Activated CD8-positive, alpha-beta memory T cell treated with anti-CD3 and anti-CD28 coated beads, Interleukin-2, amount 50 U/mL, for 48 hours (primary cell): ENCODE measurements at regions not wholly inside any gene's neighbourhood (a gene's known extent, or its start where the extent isn't known, plus 50 kb on each side); places are given as distances from the start of the nearest gene placed in this dataset.

Experiments used
- DNase-seq: peaks from one replicate; pipeline ENCODE4 v3.0.0-alpha.2; 2020

DNA sequence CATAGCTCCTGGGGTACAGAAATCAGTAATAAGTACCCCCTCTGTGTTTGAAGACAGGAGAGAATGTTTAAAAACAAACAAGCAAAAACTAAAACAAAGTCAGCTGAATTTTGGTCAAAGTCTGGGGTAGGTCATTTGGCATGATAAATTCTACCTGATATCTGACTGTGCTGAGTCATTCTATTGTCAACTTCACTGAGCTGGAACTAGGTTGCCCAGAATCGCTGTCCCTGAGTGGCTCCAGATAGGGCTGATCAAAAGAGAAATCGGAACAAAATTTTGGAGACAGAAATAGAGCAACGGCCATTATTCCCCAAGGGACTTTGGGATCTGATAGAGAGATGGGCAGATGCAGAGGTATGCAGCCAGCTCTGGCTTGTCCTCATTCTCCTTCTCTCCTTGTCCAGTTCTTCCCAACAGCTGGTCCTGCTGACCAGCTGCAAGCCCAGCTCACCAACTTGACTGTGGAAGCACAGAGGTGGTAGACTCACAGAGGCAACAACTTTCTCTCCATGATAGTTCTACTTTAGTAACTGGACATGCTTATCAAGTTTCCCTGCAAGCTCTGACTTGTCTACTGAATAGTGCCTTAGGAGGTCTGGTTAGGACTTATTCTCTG is 57.3 kb upstream of the MYRIP start:
- DNase-seq = no peak

DNA sequence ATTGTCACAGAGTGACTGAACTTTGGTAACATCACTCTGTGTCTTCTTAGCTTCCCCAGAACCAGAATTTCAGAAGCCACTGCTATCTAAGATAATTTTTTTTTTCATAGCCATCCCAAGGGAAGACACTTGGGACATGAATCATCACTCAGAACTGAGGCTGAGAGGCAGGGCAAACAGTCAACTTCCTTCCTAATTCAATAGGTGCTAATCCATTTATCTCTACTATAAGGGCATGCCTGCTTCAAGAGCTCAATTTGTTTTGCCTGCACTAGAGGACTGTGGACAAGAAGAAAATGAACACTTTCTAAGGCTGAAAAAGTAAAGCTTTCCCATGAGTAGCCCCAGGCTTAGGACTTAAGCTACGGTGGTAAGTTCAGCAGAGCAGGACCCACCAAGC is 56.7 kb upstream of the MYRIP start:
- DNase-seq = no peak

DNA sequence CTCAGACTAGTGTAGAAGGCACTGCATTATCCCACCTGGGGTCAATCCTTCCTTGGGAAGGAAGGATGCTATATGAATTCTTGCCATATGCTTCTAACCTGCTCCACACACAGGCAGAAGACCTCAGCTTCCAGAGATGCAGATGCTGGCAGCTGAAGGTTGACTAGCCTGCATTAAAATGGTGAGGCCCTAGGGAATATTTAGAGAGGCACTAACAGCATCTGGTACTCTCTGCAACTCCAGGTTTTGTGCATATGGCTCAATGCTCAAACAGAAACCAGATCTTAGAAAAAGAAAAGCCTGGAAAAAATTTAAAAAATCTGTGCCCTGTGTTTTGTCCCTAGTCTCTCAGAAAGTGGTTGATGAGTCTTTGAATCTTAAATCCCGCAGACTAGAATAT is 56.0 kb upstream of the MYRIP start:
- DNase-seq = no peak

DNA sequence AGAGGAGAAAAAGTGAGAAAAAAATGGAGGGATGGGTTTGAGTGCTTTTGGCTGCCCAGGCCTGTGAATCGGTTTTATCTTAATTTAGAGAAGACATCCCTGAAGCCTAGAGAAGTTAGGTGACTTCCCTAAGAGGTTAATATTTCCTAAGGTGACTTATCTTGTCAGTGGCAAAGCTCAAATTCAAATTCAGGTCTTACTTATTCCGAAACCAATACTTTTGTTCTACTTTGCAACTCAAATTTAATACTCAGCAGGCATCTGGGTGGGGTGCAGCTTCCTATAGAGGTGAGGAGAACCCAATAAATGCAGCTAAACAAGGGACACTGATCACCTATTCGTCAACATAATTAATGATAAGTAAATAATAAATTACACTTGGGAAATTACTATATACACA is 54.9 kb upstream of the MYRIP start:
- no peak for DNase-seq

DNA sequence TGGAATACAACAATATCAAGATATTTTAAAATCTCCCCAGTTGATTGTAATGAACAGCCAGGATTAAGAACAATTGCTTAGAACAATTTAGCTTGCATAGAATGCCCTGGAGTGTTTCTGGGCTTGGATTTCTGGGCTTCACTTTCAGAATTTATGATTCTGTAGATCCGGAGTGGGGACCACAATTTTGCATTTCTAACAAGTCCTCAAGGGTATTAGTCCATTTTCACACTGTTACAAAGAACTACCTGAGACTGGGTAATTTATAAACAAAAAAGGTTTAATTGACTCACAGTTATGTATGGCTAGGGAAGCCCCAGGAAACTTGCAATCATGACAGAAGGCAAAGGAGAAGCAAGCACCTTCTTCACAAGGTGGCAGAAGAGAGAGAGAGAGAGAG is 54.3 kb upstream of the MYRIP start:
- no peak for DNase-seq

DNA sequence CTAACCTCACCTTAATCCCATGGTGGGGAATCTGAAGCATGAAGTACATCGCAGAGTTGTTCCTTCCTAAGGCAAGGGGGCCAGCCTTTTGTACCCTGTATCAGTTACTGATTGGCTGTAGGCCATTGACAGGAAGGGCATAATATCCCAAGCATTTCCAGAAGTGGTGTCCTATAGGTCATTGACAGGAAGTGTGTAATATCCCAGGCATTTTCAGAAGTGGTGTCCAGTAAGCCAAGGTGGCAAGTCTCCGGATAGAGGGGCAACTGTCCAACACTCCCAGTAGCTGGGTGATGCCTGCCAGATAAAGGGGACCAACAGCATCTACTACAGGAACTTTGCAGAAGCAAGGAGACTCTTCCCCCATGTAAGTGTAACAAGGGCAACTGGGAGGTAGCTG is 52.1 kb upstream of the MYRIP start:
- no peak for DNase-seq
